Stimulated activated effector memory CD8-positive, alpha-beta T cell treated with anti-CD3 and anti-CD28 coated beads, Interleukin-12 subunit alpha, Interleukin-12 subunit beta, amount 100 ng/mL, for 72 hours (primary cell): ENCODE measurements at regions not wholly inside any gene's neighbourhood (a gene's known extent, or its start where the extent isn't known, plus 50 kb on each side); places are given as distances from the start of the nearest gene placed in this dataset.
A peak's percentile ranks its signal among the peaks of the same experiment; 100 is the strongest.
"Not testable (repeated sequence)": the region's sequence is repeated elsewhere in the genome, so short reads cannot be mapped to it uniquely, and the experiment has no call there.

Experiments used
- ATAC-seq: fragments of 150-1000 bp; cut with Tn5 transposase; 2 replicates; pipeline ENCODE4 v1.10.0; 2021
- DNase-seq, 2 donors: peaks; one replicate each; pipeline ENCODE4 v3.0.0; 2021 to 2022; ENCODE audit warnings: low spot score in 2 of 2
- H3K27ac Mint-ChIP-seq: one replicate; pipeline ENCODE4 v1.8.0; 2022; ENCODE audit warnings: mild to moderate bottlenecking, mixed read lengths
- H3K36me3 Mint-ChIP-seq: one replicate; pipeline ENCODE4 v1.8.0; 2022; ENCODE audit warnings: mild to moderate bottlenecking, mixed read lengths
- H3K4me1 Mint-ChIP-seq: one replicate; pipeline ENCODE4 v1.8.0; 2022; ENCODE audit warnings: mixed read lengths
- H3K4me3 Mint-ChIP-seq: one replicate; pipeline ENCODE4 v1.8.0; 2022; ENCODE audit warnings: mild to moderate bottlenecking, mixed read lengths
- H3K9me3 Mint-ChIP-seq: one replicate; pipeline ENCODE4 v1.8.0; 2022; ENCODE audit warnings: mixed read lengths

GRCh38 chr4:42277291-42277690 lies 120.0 kb upstream of the SHISA3 start:
- no peak for ATAC-seq

GRCh38 chr4:42278709-42279324 lies 118.5 kb upstream of the SHISA3 start:
- H3K36me3 Mint-ChIP-seq: no peaks in the 10 kb centered on the region
- peaks cover 12% of the 10 kb centered on the region for H3K4me1 Mint-ChIP-seq
- no peaks in the 10 kb centered on the region for H3K9me3 Mint-ChIP-seq
- no peak overlapping the region for H3K27ac Mint-ChIP-seq
- DNase-seq: no peak
- H3K4me3 Mint-ChIP-seq: no peak overlapping the region
- no peak for ATAC-seq

More at GRCh38 chr4:42277291-42277690, 120.0 kb upstream of the SHISA3 start:
- no peak for DNase-seq
- H3K4me1 Mint-ChIP-seq: peaks cover 12% of the 10 kb centered on the region
- H3K4me3 Mint-ChIP-seq: no peak overlapping the region
- H3K27ac Mint-ChIP-seq: no peak overlapping the region
- H3K9me3 Mint-ChIP-seq: no peaks in the 10 kb centered on the region
- H3K36me3 Mint-ChIP-seq: no peaks in the 10 kb centered on the region

DNA sequence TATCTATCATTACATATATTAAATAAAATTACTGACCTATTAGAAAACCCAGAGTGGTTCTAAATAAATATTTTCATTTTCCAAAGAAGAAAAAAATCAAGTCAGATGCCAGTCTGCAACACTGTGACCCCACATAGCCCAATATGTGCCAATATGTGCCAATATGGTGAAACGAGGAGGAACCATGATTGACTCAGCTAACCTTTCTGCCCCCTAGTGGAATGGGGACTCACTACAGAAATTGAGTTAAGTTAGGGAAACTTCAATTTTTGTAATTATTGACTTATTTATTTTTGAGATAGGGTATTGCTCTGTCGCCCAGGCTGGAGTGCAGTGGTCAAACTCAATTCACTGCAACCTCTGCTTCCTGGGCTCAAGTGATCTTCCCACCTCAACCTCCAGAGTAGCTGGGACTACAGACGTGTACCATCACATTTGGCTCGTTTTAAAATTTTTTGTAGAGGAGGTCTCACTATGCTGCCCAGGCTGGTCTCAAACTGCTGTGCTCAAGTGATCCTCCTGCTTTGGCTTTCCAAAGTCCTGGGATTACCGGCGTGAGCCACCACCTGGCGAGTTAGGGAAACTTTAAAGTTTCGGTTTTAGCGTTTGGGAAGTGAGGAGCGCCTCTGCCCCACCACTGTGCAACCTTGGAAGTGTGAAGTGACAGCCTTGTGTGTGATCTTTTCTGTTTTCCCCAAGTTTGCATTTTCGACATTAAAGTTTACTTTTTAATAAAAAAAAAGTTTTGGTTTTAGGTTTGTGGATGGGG lies 116.8 kb upstream of the SHISA3 start:
- DNase-seq (no peak), ATAC-seq (no peak)
- Mint-ChIP-seq H3K4me3 (no peak overlapping the region), H3K4me1 (peaks cover 12% of the 10 kb centered on the region), H3K36me3 (no peaks in the 10 kb centered on the region), H3K27ac (no peak overlapping the region), H3K9me3 (no peaks in the 10 kb centered on the region)

DNA sequence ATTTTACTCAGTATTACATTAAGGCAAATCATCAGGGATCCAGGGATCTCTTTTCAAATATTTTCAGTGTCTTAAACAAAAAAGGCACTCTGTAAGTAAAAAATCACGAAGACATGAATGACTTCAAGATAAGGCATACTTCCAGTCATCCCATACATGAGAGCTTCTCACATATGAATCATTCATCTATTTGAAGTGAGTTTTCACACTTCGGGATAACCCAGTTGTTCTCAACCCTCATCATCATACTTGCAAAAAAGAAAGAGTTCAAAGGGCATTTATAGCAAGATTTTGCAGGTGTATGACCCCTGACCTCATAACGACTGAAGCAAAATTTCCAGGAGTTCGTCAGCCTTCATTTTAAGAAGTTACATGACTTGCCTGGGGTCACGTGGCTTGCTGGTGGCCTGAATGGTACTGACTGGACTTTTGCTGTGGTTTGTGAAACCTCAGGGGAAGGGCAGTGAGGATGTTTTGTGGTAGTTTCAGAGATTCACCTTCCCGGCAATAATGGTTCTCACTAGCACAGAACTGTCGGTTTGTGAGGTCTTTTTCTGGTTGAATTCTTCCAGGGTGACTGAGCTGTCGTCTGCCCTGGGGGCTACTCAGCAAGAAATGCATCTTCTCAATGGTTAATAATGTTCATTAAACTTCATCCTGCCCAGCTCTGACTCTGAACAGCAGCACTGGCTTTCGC lies 115.8 kb upstream of the SHISA3 start:
- Mint-ChIP-seq H3K9me3 (no peaks in the 10 kb centered on the region), H3K4me3 (no peak overlapping the region), H3K27ac (no peak overlapping the region), H3K4me1 (peaks cover 12% of the 10 kb centered on the region), H3K36me3 (no peaks in the 10 kb centered on the region)
- DNase-seq (peak in 1 of 2 donors; percentile 59), ATAC-seq (peak; percentile 64)

GRCh38 chr4:42282081-42282901 lies 115.0 kb upstream of the SHISA3 start:
- H3K4me3 Mint-ChIP-seq: no peak overlapping the region
- peaks cover 12% of the 10 kb centered on the region for H3K4me1 Mint-ChIP-seq
- DNase-seq (peak in 1 of 2 donors; percentile 56), ATAC-seq (peak; percentile 66)
- no peak overlapping the region for H3K27ac Mint-ChIP-seq
- no peaks in the 10 kb centered on the region for H3K9me3 Mint-ChIP-seq
- H3K36me3 Mint-ChIP-seq: no peaks in the 10 kb centered on the region

DNA sequence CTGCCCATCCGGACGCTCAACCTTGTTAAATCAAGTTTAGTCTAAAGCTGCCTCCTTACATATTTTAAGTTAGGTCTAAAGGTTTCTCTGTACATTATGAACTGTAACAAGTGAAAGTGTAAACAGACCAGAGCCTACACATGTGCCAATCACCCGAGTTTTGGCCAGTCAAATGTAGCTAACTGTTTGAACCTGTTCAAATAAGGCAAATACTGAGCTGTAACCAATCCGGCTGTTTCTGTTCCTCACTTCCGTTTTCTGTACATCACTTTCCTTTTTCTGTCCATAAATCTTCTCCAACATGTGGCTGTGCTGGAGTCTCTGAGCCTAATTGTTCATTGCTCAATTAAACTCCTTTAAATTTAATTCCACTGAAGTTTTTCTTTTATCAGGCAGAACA lies 113.3 kb upstream of the SHISA3 start:
- H3K9me3 Mint-ChIP-seq: no peaks in the 10 kb centered on the region
- no peak overlapping the region for H3K4me3 Mint-ChIP-seq
- H3K27ac Mint-ChIP-seq: no peak overlapping the region
- DNase-seq (no peak), ATAC-seq (no peak)
- H3K36me3 Mint-ChIP-seq: no peaks in the 10 kb centered on the region
- H3K4me1 Mint-ChIP-seq: peaks cover 12% of the 10 kb centered on the region

- H3K36me3 Mint-ChIP-seq, H3K4me1 Mint-ChIP-seq, DNase-seq, H3K4me3 Mint-ChIP-seq, ATAC-seq, H3K9me3 Mint-ChIP-seq, H3K27ac Mint-ChIP-seq: not testable (repeated sequence)
These were observed 108.4 kb upstream of the SHISA3 start for GRCh38 chr4:42288876-42289275.

DNA sequence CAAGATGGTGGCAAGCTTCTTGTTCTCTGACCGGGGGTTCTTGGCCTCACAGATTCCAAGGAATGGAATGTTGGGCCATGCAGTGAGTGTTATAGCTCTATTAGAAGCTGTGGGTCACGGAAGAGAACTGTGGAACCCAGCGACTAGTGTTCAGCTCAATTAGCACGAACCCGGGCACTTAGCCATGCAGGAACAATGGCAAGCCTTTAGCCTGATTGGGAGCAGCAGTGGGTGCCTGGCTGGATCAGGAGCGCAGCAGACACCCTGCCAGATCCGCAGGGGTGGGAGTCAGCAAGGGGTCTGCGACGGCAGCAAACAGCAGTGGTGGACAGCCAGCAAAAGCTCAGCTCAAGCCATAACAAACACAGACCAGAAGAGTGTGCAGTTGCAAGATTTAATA lies 105.1 kb upstream of the SHISA3 start:
- H3K9me3 Mint-ChIP-seq, H3K4me1 Mint-ChIP-seq, H3K27ac Mint-ChIP-seq, H3K36me3 Mint-ChIP-seq, ATAC-seq, DNase-seq, H3K4me3 Mint-ChIP-seq: not testable (repeated sequence)

DNA sequence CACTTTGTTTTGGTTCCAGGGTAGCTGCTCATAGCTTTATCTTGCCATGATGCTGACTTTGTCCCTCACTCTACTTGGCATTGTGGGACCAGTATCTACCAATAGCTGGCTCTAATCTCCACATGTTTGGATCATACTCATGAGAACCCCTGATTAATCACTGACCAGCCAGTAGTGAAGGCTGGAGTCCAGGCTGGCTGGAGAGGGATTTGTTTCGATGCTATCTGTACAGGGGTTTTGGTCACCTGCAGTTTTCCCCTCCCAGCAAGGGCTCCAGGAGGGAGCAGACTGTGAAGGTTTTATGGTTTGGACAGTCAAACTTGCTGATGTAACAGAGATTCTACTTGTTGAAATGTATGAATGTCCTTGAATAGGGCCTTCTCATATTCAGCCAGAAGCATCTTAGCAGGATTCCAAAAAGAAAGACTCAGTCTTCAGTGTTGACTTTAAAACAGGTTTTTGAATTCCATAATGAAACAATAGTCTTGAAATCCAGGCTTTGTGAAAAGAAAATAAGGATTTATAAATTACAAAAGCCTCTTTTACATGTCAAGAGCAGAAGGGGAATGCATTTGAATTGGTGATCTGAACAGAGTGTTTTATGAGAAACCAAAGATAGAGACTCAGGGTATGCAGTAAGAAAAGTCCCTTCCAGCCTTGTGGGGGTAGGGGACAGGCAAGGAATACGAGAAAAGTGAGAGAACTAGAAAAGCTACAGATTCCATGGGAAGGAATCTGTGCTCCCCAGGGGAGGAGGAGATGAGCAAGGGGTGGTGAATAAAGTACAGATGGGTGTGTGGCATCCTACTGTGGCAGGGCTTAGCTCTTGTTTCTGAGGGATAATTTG lies 103.1 kb upstream of the SHISA3 start:
- no peak overlapping the region for H3K27ac Mint-ChIP-seq
- no peak overlapping the region for H3K4me3 Mint-ChIP-seq
- no peaks in the 10 kb centered on the region for H3K36me3 Mint-ChIP-seq
- no peaks in the 10 kb centered on the region for H3K4me1 Mint-ChIP-seq
- no peaks in the 10 kb centered on the region for H3K9me3 Mint-ChIP-seq
- ATAC-seq (no peak), DNase-seq (no peak)

DNA sequence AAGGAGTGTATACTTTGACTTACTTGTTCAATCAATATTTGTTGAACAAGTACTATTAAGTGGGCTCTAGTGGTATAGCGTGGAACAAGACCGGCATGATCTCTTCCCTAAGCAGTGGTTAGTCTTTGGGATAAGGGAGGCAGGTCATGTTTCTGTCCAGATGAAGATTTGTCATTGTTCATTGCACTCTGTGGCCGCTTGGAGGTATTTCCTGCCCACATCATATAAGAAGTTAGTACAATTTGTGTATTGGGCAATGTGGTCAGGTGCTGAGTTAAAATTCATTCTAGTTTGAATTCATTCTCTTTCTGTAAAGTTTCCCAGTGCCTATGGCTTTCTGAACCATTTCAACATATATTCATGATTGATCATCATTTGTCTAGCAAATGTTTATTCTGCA lies 101.1 kb upstream of the SHISA3 start:
- Mint-ChIP-seq H3K4me3 (no peak overlapping the region), H3K9me3 (no peaks in the 10 kb centered on the region), H3K36me3 (no peaks in the 10 kb centered on the region), H3K4me1 (no peaks in the 10 kb centered on the region), H3K27ac (no peak overlapping the region)
- ATAC-seq (no peak), DNase-seq (no peak)

DNA sequence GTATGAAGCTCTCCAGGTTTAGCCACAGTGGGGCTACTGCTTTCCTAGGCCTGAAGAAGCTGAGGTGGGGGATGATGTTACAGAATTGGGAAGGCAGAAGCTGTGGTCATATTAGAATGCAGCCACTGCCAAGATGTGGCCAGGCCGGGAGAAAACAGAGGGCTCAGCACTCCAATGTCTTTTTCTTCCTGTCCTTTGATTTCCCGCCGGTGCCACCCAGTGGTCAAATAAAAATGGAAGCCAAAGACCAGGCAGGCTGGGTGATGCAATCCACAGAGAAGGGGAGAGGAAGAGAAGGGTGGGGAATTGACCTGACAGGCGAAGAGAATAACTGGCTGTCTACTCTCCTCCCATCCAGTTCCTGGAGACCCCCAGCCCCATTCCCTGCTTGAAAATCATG lies 94.9 kb upstream of the SHISA3 start:
- no peak overlapping the region for H3K4me3 Mint-ChIP-seq
- ATAC-seq (no peak), DNase-seq (no peak)
- H3K9me3 Mint-ChIP-seq: no peaks in the 10 kb centered on the region
- H3K4me1 Mint-ChIP-seq: no peaks in the 10 kb centered on the region
- no peak overlapping the region for H3K27ac Mint-ChIP-seq
- no peaks in the 10 kb centered on the region for H3K36me3 Mint-ChIP-seq

- H3K4me1 Mint-ChIP-seq: no peaks in the 10 kb centered on the region
- no peaks in the 10 kb centered on the region for H3K9me3 Mint-ChIP-seq
- H3K27ac Mint-ChIP-seq: no peak overlapping the region
- no peak overlapping the region for H3K4me3 Mint-ChIP-seq
- ATAC-seq (peak; percentile 13), DNase-seq (no peak)
- no peaks in the 10 kb centered on the region for H3K36me3 Mint-ChIP-seq
These were observed 90.8 kb upstream of the SHISA3 start for GRCh38 chr4:42306221-42307109.

DNA sequence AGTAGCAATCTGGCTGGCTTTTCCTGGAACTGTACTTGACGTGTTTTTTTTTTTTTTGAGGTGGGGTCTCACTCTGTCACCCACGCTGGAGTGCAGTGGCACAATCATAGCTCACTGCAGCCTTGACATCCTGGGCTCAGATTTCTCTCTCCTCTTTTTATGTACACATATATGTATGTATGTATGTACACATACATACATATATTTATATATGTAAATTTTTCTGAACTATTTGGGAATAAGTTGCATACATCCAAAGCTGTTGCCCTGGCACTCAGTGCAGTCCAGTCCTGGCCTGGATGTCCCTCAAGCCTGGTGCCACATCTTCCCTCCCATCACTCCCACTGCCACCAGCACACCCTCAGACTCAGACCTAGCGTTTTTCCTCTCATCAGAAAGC lies 89.0 kb upstream of the SHISA3 start:
- Mint-ChIP-seq H3K36me3 (no peaks in the 10 kb centered on the region), H3K9me3 (no peaks in the 10 kb centered on the region), H3K4me3 (no peak overlapping the region), H3K27ac (no peak overlapping the region), H3K4me1 (no peaks in the 10 kb centered on the region)
- DNase-seq (no peak), ATAC-seq (no peak)
